GM21529 (cell line): ENCODE measurements at regions not wholly inside any gene's neighbourhood (a gene's known extent, or its start where the extent isn't known, plus 50 kb on each side); places are given as distances from the start of the nearest gene placed in this dataset.

Experiments
- ATAC-seq: cut with Tn5 transposase; IDR thresholded peaks from one replicate; pipeline ENCODE4 v1.9.1; 2021; ENCODE audit not compliant: unreplicated experiment

- no peak for ATAC-seq
Observed at GRCh38 chr4:188534297-188534696, 395.1 kb downstream of the TRIML1 start.

GRCh38 chr4:188534917-188535316 lies 395.7 kb downstream of the TRIML1 start:
- ATAC-seq: no peak

- no peak for ATAC-seq
Observed at GRCh38 chr4:188536826-188537225, 397.6 kb downstream of the TRIML1 start.

- ATAC-seq: no peak
Observed at GRCh38 chr4:188550296-188550695, 411.1 kb downstream of the TRIML1 start.

- no peak for ATAC-seq
Observed at GRCh38 chr4:188551156-188551555, 411.9 kb downstream of the TRIML1 start.

- no peak for ATAC-seq
Observed at GRCh38 chr4:188552741-188553275, 413.6 kb downstream of the TRIML1 start.

- no peak for ATAC-seq
Observed at GRCh38 chr4:188554413-188554812, 415.2 kb downstream of the TRIML1 start.

- ATAC-seq: no peak
Observed at GRCh38 chr4:188573104-188573503, 433.9 kb downstream of the TRIML1 start.

GRCh38 chr4:188578657-188579056 lies 439.4 kb downstream of the TRIML1 start:
- no peak for ATAC-seq

GRCh38 chr4:188596021-188596420 lies 456.8 kb downstream of the TRIML1 start:
- ATAC-seq: no peak

- ATAC-seq: no peak
Observed at GRCh38 chr4:188603646-188604045, 464.4 kb downstream of the TRIML1 start.

GRCh38 chr4:188606635-188607034 lies 467.4 kb downstream of the TRIML1 start:
- ATAC-seq: no peak

- ATAC-seq: no peak
Observed at GRCh38 chr4:188611143-188611542, 471.9 kb downstream of the TRIML1 start.

- no peak for ATAC-seq
Observed at GRCh38 chr4:188612659-188613058, 473.4 kb downstream of the TRIML1 start.

GRCh38 chr4:188613976-188614375 lies 474.7 kb downstream of the TRIML1 start:
- ATAC-seq: no peak

- no peak for ATAC-seq
Observed at GRCh38 chr4:188619456-188620149, 480.4 kb downstream of the TRIML1 start.

- ATAC-seq: no peak
Observed at GRCh38 chr4:188620608-188621007, 481.4 kb downstream of the TRIML1 start.

GRCh38 chr4:188623314-188623854 lies 484.1 kb downstream of the TRIML1 start:
- ATAC-seq: no peak

GRCh38 chr4:188624370-188624769 lies 485.1 kb downstream of the TRIML1 start:
- ATAC-seq: no peak

GRCh38 chr4:188627892-188628291 lies 488.7 kb downstream of the TRIML1 start:
- no peak for ATAC-seq

- ATAC-seq: no peak
Observed at GRCh38 chr4:188639479-188640100, 500.3 kb downstream of the TRIML1 start.

GRCh38 chr4:188647820-188648370 lies 508.7 kb downstream of the TRIML1 start:
- no peak for ATAC-seq
